Naive B cell (primary cell): ENCODE measurements at regions not wholly inside any gene's neighbourhood (a gene's known extent, or its start where the extent isn't known, plus 50 kb on each side); places are given as distances from the start of the nearest gene placed in this dataset.
"Not testable (repeated sequence)": the region's sequence is repeated elsewhere in the genome, so short reads cannot be mapped to it uniquely, and the experiment has no call there.

Experiments used
- ATAC-seq, 2 donors: fragments of 150-1000 bp; cut with Tn5 transposase; 2 replicates each; pipeline ENCODE4 v1.10.0; 2021; ENCODE audit warnings: low read depth in 2 of 2, mild to moderate bottlenecking in 2 of 2, moderate library complexity in 2 of 2
- DNase-seq: peaks from one replicate; pipeline ENCODE4 v3.0.0; 2022
- H3K27ac Mint-ChIP-seq, 6 donors: one replicate each; pipeline ENCODE4 v1.8.0; 2020 to 2022; ENCODE audit warnings: mild to moderate bottlenecking in 6 of 6, mixed read lengths in 6 of 6, moderate library complexity in 5 of 6, inconsistent platforms in 2 of 6
- H3K27me3 Mint-ChIP-seq, 3 donors: one replicate each; pipeline ENCODE4 v1.8.0; 2021 to 2022; ENCODE audit warnings: mixed read lengths in 3 of 3, mild to moderate bottlenecking in 1 of 3
- H3K36me3 Mint-ChIP-seq, 2 donors: one replicate each; pipeline ENCODE4 v1.8.0; 2020 to 2022; ENCODE audit warnings: mixed read lengths in 2 of 2, inconsistent platforms in 1 of 2, mild to moderate bottlenecking in 1 of 2
- H3K4me1 Mint-ChIP-seq, 3 donors: one replicate each; pipeline ENCODE4 v1.8.0; 2020 to 2022; ENCODE audit warnings: mixed read lengths in 3 of 3, inconsistent platforms in 1 of 3, mild to moderate bottlenecking in 1 of 3, moderate library complexity in 1 of 3
- H3K4me3 Mint-ChIP-seq, 8 donors: one replicate each; pipeline ENCODE4 v1.8.0; 2020 to 2022; ENCODE audit warnings: mild to moderate bottlenecking in 8 of 8, mixed read lengths in 8 of 8, moderate library complexity in 8 of 8, inconsistent platforms in 2 of 8
- H3K9me3 Mint-ChIP-seq, 7 donors: one replicate each; pipeline ENCODE4 v1.8.0; 2020 to 2022; ENCODE audit warnings: mixed read lengths in 7 of 7, mild to moderate bottlenecking in 5 of 7, inconsistent platforms in 2 of 7, moderate library complexity in 1 of 7

DNA sequence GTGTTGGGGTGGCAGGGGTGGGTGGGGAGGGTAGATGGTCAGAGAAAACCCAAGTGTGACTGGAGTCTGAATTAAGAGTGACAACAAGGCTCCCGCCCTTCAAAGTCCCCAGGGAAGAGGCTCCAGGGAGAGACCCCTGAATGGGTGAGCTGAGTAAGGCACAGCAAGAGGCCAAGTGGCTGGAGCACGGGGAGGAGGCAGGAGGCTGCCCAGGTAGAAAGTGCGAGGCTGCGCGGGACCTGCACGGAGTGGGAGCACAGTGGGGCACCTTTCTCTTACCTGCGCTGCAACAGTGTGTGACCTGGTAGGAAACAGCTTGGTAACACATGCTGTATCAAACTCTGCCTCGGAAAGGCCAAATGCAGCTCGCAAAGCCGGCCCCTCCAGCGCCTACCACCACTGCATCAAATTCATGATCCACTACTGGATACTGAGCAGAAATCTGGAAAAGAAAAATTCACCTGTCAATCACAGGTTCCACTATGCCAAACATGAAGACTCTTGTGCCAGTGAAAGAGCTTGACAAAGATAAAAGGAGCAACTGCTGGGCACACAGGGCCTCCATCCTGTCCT, 77.1 kb upstream of the TNK2 start:
- not testable (repeated sequence) for H3K4me3 Mint-ChIP-seq, H3K4me1 Mint-ChIP-seq, H3K27ac Mint-ChIP-seq, DNase-seq, H3K27me3 Mint-ChIP-seq, H3K9me3 Mint-ChIP-seq, H3K36me3 Mint-ChIP-seq, ATAC-seq

DNA sequence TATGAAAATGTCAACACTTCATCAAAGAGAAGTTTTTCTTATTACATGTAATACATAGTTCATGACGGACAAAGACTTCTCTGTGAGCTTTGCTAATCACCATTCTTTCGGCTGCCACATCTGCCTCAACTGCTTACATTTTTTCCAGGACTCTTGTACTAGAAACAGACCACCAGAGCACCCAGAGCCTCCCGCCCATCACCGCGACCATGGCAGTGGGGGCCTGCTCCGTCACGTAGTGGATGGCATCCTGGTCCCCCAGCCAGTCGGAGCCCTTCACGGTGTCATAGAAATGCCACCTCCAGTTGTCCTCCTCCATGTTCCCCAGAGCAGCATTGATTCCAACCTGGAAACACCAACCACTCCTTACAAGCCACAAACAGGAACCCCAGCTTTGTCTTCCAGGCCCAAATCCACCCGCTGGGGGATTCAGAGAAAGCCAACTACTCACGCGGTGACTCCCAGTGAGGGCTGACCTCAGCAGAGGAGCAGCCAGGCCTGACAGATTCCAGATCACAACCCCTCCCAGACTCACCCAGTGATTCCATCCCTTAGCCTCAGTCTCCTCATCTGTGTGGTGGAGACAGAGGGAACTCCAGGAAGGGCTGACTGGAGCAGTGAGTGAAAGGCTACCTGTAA, 76.2 kb upstream of the TNK2 start:
- DNase-seq, H3K9me3 Mint-ChIP-seq, H3K27me3 Mint-ChIP-seq, H3K4me3 Mint-ChIP-seq, ATAC-seq, H3K4me1 Mint-ChIP-seq, H3K36me3 Mint-ChIP-seq: not testable (repeated sequence)
- H3K27ac Mint-ChIP-seq = peak overlapping the region in 1 of 6 donors; percentile 27

GRCh38 chr3:195983880-195984279, 75.5 kb upstream of the TNK2 start:
- H3K27ac Mint-ChIP-seq, H3K27me3 Mint-ChIP-seq, DNase-seq, H3K4me3 Mint-ChIP-seq, H3K4me1 Mint-ChIP-seq, ATAC-seq, H3K9me3 Mint-ChIP-seq, H3K36me3 Mint-ChIP-seq: not testable (repeated sequence)

GRCh38 chr3:195982754-195983153, 74.4 kb upstream of the TNK2 start:
- H3K36me3 Mint-ChIP-seq, H3K27ac Mint-ChIP-seq: not testable (repeated sequence)

DNA sequence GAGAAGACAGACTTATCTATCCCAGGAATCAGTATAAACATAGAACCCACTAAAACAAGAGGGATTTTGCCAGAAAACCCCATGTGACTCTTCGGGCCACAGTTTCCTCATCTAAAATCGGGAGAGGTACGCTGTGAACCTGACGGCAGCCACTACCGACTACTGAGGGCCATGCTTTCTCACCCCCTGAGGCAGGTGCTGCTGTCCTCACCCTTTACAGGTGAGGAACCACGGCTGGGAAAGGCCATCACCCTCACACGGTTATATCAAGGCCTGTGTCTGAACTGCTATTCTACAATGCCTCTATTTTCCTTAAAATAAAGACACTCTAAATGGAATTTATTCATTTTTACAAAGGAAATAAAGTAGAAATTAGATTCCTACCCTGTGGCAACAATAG, 73.4 kb upstream of the TNK2 start:
- ATAC-seq, H3K36me3 Mint-ChIP-seq, H3K4me1 Mint-ChIP-seq, DNase-seq, H3K4me3 Mint-ChIP-seq, H3K27ac Mint-ChIP-seq, H3K9me3 Mint-ChIP-seq, H3K27me3 Mint-ChIP-seq: not testable (repeated sequence)

More at GRCh38 chr3:195982754-195983153, 74.4 kb upstream of the TNK2 start:
- H3K4me1 Mint-ChIP-seq, H3K9me3 Mint-ChIP-seq, H3K4me3 Mint-ChIP-seq, DNase-seq, H3K27me3 Mint-ChIP-seq, ATAC-seq: not testable (repeated sequence)

- H3K27ac Mint-ChIP-seq, H3K4me1 Mint-ChIP-seq, H3K9me3 Mint-ChIP-seq, H3K36me3 Mint-ChIP-seq, DNase-seq, H3K27me3 Mint-ChIP-seq, ATAC-seq: not testable (repeated sequence)
- peak overlapping the region in 1 of 8 donors; percentile 42 for H3K4me3 Mint-ChIP-seq
Observed at GRCh38 chr3:195979877-195980276, 71.5 kb upstream of the TNK2 start.

DNA sequence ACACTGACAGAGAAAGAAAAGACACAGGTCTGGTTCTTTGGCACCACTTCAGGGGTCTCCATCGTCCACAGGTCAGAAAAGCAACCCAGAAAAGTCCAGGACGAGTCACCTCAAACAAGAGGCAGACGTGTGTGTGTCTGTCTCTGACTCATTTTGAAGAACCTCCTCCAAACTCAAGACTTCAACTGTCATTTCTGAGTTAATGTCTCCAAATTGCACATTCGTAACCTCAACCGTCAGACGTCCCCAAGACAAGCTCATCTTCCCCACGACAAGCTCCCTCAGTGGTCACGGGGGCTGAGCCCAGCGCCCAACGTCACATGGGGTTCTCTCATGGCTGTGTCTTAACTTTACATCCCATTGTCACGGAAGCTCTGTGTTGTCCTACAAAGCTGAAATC, 70.2 kb upstream of the TNK2 start:
- H3K4me3 Mint-ChIP-seq, H3K9me3 Mint-ChIP-seq, ATAC-seq, H3K36me3 Mint-ChIP-seq, H3K4me1 Mint-ChIP-seq, DNase-seq, H3K27me3 Mint-ChIP-seq: not testable (repeated sequence)
- peak overlapping the region in 1 of 6 donors; percentile 33 for H3K27ac Mint-ChIP-seq

DNA sequence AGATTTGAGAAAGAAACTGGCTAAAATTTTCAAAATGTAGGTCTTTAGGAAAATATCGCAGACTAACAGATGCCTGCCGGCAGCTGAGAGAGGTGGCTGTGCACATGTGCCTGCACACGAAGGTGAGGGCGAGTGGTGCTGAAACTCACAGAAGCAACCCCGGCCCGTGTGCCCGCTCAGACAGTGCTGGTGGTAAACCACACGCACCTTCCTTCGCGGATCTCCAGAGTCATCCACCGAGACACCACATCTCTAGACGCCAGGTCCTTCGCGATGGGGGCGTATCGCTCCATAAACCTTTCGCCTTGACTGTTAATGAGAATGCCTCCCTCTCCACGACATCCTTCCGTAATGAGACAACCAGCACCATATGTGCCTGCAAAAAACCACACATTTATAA, 68.5 kb upstream of the TNK2 start:
- not testable (repeated sequence) for H3K36me3 Mint-ChIP-seq, H3K9me3 Mint-ChIP-seq

DNA sequence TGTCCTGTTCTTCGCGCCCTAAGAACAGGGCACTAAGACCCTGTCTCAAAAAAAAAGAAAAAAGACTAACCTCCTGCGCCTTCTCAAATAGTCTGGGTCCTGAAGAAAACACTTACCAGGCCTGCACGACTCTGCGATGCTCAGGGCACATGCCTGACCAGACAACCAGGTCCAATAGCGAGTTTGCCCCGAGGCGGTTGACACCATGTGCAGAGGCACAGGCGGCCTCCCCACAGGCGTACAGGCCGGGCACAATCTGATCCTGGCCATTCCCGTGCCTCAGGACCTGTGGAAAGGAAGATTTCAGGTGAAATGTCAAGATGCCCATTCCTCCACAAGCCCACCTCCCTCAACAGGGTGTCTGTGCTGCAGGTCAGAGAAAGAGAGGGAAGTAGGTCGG, 65.9 kb upstream of the TNK2 start:
- not testable (repeated sequence) for H3K4me1 Mint-ChIP-seq, H3K4me3 Mint-ChIP-seq, DNase-seq, H3K27ac Mint-ChIP-seq, ATAC-seq, H3K27me3 Mint-ChIP-seq, H3K9me3 Mint-ChIP-seq
- peaks cover 15 to 19% of the 10 kb centered on the region in 2 donors for H3K36me3 Mint-ChIP-seq

More for the DNA sequence above, 68.5 kb upstream of the TNK2 start:
- DNase-seq, H3K27me3 Mint-ChIP-seq, ATAC-seq, H3K4me1 Mint-ChIP-seq, H3K4me3 Mint-ChIP-seq, H3K27ac Mint-ChIP-seq: not testable (repeated sequence)

- H3K27me3 Mint-ChIP-seq, H3K27ac Mint-ChIP-seq, H3K9me3 Mint-ChIP-seq, H3K4me1 Mint-ChIP-seq, H3K4me3 Mint-ChIP-seq, DNase-seq, ATAC-seq: not testable (repeated sequence)
- peaks cover 15 to 19% of the 10 kb centered on the region in 2 donors for H3K36me3 Mint-ChIP-seq
Observed at GRCh38 chr3:195970873-195971272, 62.5 kb upstream of the TNK2 start.

DNA sequence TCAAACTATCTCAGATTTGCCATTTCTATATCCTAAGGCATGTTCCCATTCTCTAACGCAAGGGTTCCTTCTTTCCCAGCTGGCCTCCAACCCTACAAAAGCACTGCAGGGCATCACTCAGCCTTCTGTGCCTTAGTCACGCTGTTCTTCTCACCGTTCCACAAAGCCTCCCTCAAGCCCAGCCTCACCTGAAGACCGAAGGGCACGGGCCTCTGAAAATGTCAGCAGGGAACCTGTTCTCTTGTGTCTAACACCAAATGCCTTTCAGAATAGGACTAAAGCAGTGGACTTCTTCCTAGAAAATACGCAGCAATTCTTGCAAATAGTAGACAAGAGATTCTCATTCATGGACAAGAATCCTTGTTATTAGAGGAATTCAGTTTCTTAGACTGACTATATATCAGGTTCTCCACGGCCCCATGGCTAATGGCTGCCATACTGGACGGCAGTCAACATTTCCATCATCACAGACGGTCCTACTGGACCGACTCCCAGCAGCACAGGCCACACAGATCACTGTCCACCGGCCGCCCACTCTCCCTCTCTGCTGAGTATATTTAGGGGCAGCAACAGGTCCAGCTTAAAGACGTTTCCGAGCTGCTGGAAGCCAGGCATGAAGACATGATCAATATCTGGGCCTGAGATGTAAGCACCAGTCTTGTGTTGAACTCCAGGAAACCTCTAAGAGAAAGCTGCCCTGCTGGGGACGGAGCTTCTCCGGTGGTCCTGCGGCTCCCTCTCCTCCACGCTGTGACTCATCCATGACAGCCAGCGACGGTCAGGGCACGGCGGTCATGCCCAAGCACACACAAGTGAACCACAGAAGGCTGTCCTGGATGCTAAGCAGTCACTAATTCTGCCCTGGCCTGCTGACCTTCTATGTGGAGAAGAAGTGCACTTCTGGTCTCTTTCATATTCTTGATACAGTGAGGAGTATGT, 61.8 kb upstream of the TNK2 start:
- DNase-seq, H3K4me1 Mint-ChIP-seq, H3K27me3 Mint-ChIP-seq, H3K4me3 Mint-ChIP-seq, ATAC-seq, H3K9me3 Mint-ChIP-seq: not testable (repeated sequence)
- peaks cover 15 to 21% of the 10 kb centered on the region in 2 donors for H3K36me3 Mint-ChIP-seq
- peak overlapping the region in 1 of 6 donors; percentile 24 for H3K27ac Mint-ChIP-seq

- peaks cover 15 to 20% of the 10 kb centered on the region in 2 donors for H3K36me3 Mint-ChIP-seq
- H3K27ac Mint-ChIP-seq, H3K27me3 Mint-ChIP-seq, H3K4me1 Mint-ChIP-seq, H3K4me3 Mint-ChIP-seq, DNase-seq, ATAC-seq, H3K9me3 Mint-ChIP-seq: not testable (repeated sequence)
Observed at GRCh38 chr3:195969341-195969740, 61.0 kb upstream of the TNK2 start.

DNA sequence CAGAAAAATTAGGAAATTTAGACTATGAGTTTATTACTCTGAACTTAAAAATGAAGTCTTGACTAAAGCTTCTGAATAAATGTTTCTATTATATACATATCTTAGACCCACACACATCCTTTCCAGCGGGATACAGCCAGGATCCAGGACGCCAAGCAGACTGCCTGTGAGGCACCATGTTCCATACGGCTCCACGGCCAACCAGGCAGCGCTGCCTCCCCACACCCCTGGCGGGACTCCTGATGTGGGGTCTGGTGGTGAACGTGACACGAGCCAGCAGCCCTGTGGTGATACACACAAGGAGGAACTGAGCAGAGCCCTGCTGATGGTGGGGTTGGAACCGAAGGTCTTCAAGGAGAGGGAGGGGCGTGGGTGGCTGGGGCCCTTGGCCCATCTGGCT, 59.8 kb upstream of the TNK2 start:
- not testable (repeated sequence) for H3K27me3 Mint-ChIP-seq, H3K4me1 Mint-ChIP-seq, DNase-seq, H3K27ac Mint-ChIP-seq, H3K4me3 Mint-ChIP-seq, H3K9me3 Mint-ChIP-seq, ATAC-seq
- H3K36me3 Mint-ChIP-seq = peaks cover 15 to 20% of the 10 kb centered on the region in 2 donors

- not testable (repeated sequence) for H3K4me3 Mint-ChIP-seq, H3K9me3 Mint-ChIP-seq, H3K27ac Mint-ChIP-seq, ATAC-seq, DNase-seq, H3K27me3 Mint-ChIP-seq, H3K4me1 Mint-ChIP-seq
- peaks cover 15 to 22% of the 10 kb centered on the region in 2 donors for H3K36me3 Mint-ChIP-seq
Observed at GRCh38 chr3:195967387-195967720, 59.0 kb upstream of the TNK2 start.
